OCI-LY1 (cell line): ENCODE measurements at regions not wholly inside any gene's neighbourhood (a gene's known extent, or its start where the extent isn't known, plus 50 kb on each side); places are given as distances from the start of the nearest gene placed in this dataset.

Experiments used
- CTCF ChIP-seq: fragments of 200-600 bp; sonication (generic), shearing (Covaris generic); IDR thresholded peaks from 2 replicates; pipeline ENCODE4 v1.5.1; 2017; ENCODE audit warnings: mild to moderate bottlenecking, antibody characterized with exemption, low read length, moderate library complexity, mixed read lengths
- EZH2 ChIP-seq: fragments of 200-600 bp; sonication (generic), shearing (Covaris generic); IDR thresholded peaks from 2 replicates; pipeline ENCODE4 v1.8.0; 2017; ENCODE audit warnings: borderline replicate concordance, mixed run types, mild to moderate bottlenecking, antibody characterized with exemption, low read length, moderate library complexity, mixed read lengths

GRCh38 chr1:192913683-192914082, 104.8 kb downstream of the RGS2 start:
- TF ChIP-seq CTCF (no peak), EZH2 (no peak)
